ENCODE measurements at regions not wholly inside any gene's neighbourhood (a gene's known extent, or its start where the extent isn't known, plus 50 kb on each side); places are given as distances from the start of the nearest gene placed in this dataset.

DNA sequence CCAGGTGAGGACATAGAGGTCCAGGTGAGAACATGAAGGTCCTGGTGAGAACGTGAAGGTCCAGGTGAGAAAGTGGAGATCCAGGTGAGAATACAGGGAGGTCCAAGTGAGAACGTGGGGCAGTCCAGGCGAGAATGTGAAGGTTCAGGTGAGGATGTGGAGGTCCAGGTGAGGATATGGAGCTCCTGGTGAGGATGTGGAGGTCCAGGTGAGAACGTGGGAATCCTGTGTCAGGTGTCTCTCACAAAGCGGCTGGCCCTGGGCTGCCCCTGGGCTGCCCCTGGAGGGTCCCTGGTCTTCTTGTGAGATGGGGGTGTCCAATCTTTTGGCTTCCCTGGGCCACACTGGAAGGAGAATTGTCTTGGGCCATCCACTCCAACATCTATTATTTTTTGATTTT lies 133.4 kb downstream of the MRPL36 start:
- DNase-seq (ENCODE audit: low spot score in 2 of 2) (no peak), ATAC-seq (no peak)
- Mint-ChIP-seq H3K27ac (no peak overlapping the region), H3K36me3 (peaks cover 0 to 13% of the 10 kb centered on the region in 2 donors), H3K9me3 (no peaks in the 10 kb centered on the region)

DNA sequence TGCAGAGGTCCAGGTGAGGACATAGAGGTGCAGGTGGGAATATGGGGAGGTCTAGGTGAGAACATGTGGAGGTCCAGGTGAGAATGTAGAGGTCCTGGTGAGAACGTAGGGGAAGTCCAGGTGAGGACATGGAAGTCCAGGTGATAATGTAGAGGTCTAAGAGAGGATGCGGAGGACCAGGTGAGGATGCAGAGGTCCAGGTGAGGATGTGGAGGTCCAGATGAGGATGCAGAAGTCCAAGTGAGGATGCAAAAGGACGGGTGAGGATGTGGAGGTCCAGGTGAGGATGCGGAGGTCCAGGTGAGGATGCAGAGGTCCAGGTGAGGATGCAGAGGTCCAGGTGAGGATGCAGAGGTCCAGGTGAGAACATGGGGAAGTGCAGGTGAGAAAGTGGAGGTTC lies 133.8 kb downstream of the MRPL36 start:
- H3K27ac Mint-ChIP-seq = no peak overlapping the region
- H3K36me3 Mint-ChIP-seq = peaks cover 0 to 13% of the 10 kb centered on the region in 2 donors
- H3K9me3 Mint-ChIP-seq = no peaks in the 10 kb centered on the region
- ATAC-seq = no peak
- no peak for DNase-seq (ENCODE audit: low spot score in 2 of 2)

DNA sequence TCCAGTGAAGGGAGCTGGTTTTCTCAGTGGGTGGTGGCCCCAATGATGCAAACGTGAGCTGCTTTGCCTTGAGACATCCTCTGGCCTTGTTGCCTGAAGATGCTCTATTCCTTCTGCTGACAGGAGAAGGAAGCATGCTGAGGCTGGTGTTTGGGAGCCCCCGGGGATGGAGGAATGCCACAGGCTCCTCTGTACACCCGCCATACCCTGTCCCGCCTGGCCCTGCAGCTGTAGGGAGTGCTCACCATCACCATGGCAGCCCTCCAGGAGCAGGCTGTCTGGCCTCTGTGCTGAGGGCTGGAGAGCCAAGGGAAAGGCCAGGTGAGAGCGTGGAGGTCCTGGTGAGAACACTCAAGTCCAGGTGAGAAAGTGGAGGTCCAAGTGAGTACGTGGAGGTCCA lies 134.4 kb downstream of the MRPL36 start:
- Mint-ChIP-seq H3K27ac (no peak overlapping the region), H3K36me3 (peaks cover 0 to 13% of the 10 kb centered on the region in 2 donors), H3K9me3 (no peaks in the 10 kb centered on the region)
- ATAC-seq (no peak), DNase-seq (ENCODE audit: low spot score in 2 of 2) (no peak)

DNA sequence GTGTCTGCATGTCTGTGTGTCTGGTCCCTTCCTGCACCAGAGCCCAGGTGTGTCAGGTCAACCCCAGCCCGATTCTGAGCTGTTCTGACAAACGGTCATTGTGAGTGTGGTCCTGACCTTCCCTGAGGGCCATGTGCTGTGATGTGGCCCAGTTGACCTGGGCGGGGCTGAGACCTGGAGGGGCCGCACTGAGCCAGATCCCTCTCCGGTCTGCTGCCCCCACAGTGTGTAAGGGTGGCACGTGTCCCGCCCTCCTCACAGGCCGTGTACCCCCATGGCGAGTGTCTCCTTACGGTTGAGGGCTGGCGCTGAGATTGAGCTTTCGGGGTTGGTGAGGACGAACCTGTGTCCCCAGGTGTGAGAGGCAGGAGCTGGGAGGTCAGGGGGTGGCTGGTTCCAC lies 136.5 kb downstream of the MRPL36 start:
- ATAC-seq (no peak), DNase-seq (ENCODE audit: low spot score in 2 of 2) (no peak)
- H3K36me3 Mint-ChIP-seq = peaks cover 0 to 13% of the 10 kb centered on the region in 2 donors
- no peak overlapping the region for H3K27ac Mint-ChIP-seq
- H3K9me3 Mint-ChIP-seq = no peaks in the 10 kb centered on the region

DNA sequence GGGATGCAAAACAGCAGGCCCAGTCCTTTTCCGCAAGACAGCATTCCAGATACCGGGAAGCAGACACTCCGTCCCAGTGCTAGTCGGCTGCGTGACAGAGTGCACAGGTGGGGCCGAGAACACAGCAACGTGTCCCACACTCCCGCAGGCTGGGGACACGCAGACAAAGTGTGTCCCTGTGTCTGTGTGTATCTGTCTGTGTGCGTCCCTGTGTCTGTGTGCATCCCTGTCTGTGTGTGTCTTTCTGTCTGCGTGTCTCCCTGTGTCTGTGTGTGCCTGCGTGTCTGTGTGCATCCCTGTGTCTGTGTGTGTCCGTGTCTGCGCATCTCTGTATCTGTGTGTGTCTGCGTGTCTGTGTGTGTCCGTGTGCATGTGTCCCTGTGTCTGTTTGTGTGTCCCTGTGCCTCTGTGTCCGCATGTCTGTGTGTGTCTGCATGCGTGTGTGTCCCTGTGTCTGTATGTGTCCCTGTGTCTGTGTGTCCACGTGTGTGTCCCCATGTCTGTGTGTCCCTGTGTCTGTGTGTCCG lies 137.0 kb downstream of the MRPL36 start:
- Mint-ChIP-seq H3K36me3 (peaks cover 0 to 13% of the 10 kb centered on the region in 2 donors), H3K27ac (no peak overlapping the region), H3K9me3 (no peaks in the 10 kb centered on the region)
- ATAC-seq (no peak), DNase-seq (ENCODE audit: low spot score in 2 of 2) (no peak)

DNA sequence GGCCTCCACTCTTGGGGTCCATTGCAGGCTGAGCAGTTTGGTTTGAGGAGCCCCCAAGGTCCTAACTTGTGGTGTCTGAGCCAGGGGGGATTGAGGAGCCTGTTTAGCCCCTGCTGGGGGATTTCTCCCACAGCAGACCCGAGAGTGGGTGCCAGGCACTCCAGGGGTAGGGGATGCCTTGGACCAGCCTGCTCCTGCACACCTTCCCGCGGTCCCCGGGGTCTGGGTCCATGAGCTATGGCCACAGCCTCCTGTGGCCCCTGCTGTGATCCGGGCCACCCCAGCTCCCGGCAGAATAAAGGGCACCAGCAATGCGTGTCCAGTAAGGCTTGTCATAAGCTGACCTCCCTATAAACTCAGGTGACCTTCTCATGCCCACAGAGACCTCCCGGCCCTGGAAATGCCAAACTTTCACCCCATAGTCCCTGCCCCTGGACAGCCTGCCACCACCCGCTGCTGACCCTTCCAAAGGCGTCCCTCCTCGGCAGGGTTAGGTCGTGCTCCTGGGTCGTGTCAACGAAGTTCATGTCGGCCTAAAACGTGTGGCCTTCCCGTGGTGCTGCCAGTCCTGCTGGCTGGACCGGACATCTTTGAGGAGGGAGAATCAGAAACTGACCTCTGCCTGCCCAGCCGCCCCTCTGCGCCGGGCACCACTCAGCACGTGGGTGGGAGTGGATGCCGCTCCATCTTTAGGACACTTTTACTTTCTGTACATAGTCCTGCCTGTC lies 137.6 kb downstream of the MRPL36 start:
- peaks cover 0 to 13% of the 10 kb centered on the region in 2 donors for H3K36me3 Mint-ChIP-seq
- H3K27ac Mint-ChIP-seq = no peak overlapping the region
- DNase-seq (ENCODE audit: low spot score in 2 of 2) (no peak), ATAC-seq (no peak)
- no peaks in the 10 kb centered on the region for H3K9me3 Mint-ChIP-seq

DNA sequence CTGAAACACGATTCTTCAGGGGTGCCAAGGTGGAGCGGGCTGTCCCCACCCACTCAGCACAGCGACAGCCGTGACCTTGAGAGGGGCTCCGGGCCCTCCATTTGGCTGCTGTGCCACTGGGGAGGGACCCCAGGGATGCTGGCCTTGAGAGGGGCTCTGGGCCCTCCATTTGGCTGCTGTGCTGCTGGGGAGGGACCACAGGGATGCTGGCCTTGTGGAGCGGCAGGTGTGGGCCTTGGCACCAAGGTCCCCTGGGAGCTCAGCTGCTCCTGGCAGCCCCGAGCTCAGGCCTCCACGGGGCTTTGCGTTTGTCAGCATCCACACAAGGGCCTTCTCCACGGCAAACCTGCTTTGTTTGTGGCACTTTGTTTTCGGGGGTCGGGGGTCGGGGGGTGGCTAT lies 137.6 kb upstream of the LPCAT1 start:
- Mint-ChIP-seq H3K9me3 (no peaks in the 10 kb centered on the region), H3K27ac (no peak overlapping the region), H3K36me3 (peaks cover 0 to 12% of the 10 kb centered on the region in 2 donors)
- DNase-seq (ENCODE audit: low spot score in 2 of 2) = no peak
- no peak for ATAC-seq

DNA sequence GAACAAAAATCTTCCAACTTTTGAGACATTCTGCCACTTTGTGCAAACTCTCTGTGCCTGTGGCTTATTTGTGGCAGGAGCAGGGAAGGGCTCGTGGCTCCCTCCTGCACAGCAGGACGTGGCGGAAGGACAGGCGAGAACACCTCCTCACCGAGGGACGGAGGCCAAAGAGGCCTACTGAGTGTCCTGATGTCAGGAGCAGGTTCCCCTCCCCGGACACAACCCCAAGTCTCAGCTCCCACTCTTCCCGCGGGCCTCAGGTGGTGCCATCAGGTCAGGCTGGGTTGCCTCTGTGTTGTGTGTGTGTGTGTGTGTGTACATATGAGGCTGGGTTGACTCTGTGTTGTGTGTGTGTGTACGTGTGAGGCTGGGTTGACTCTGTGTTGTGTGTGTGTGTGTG lies 136.8 kb upstream of the LPCAT1 start:
- Mint-ChIP-seq H3K27ac (no peak overlapping the region), H3K9me3 (no peaks in the 10 kb centered on the region), H3K36me3 (peaks cover 0 to 4% of the 10 kb centered on the region in 2 donors)
- DNase-seq (ENCODE audit: low spot score in 2 of 2) (no peak), ATAC-seq (no peak)

DNA sequence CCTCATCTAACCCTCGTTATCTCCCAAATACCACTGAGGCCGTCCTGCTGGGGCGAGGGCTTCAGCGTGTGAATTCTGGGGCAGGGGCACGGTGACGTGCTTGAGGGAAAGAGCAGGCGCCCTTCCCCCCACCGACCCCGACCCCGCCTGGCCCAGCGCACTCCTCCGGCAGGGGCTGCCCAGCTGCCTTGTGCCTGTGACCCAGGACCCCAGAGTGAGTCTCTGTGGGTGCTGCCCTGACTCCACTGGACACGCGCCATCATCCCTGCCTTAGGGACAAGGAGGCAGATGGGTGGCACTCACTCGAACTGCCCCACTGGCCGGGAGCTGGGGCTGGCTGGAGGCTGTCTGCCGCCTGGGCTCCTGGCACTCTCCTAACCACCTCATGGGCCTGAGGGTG lies 136.2 kb upstream of the LPCAT1 start:
- H3K27ac Mint-ChIP-seq = no peak overlapping the region
- DNase-seq (ENCODE audit: low spot score in 2 of 2) = no peak
- H3K9me3 Mint-ChIP-seq = no peaks in the 10 kb centered on the region
- ATAC-seq = no peak
- H3K36me3 Mint-ChIP-seq = no peaks in the 10 kb centered on the region

DNA sequence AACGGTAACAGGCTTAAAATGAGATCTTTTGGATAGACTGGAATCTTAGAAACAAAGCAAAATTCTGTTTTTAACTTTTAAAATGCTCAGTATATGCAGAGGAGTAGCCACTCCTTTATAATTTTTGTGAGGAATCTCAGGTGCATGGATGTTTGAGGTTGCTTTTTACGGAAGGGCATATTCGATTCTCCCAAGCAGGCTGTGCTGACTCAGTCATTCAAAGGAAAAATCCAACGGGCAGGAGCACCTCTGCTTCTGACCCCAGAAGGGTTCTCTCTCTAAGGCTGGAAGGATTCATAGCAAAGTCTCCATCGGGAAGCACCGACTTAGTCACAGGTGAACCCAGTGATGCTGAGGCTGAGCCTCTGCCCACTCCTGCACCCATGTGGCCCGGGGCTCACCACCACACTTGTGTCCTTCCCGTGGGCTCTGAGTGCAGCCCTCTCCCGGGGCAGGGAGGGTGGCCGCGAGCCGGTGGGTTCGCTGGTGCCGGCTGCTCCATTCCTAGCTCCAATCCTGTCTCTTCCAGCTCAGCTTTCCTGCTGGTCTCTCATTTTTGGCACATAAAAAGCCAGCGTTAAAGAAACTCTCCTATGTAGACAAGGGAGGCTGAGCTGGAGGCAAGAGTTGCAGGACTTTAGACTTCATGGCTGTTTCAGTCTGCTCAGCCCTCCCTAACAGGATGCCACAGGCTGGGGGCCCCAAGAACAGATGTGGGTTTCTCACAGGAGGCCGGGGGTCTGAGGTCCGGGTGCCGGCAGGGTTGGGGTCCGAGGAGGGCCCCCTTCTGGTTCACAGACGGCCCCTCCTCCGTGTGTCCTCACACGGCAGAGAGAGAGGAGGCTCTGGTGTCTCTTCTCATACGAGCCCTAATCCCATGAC lies 135.6 kb upstream of the LPCAT1 start:
- DNase-seq (ENCODE audit: low spot score in 2 of 2) (no peak), ATAC-seq (no peak)
- H3K9me3 Mint-ChIP-seq = no peaks in the 10 kb centered on the region
- H3K27ac Mint-ChIP-seq = no peak overlapping the region
- no peaks in the 10 kb centered on the region for H3K36me3 Mint-ChIP-seq

DNA sequence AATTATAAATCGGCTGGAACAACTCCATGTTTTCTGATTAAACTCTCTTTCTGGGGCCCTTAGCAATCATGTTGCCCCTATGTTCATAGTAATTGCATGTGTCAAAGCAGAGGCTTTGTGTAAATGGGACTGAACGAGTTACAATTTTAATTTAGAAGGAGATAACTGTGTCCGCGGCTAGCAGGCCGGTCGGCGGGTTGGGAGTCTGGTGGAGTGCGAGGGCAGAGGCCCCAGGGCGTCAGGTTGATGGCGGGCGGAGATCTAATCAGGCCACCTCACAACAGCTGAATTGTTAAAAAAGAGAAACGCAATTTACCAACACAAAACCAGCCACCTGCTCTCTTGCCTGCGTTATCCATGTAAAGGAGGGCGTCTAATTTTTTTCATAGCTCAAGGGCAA lies 134.9 kb upstream of the LPCAT1 start:
- H3K36me3 Mint-ChIP-seq = no peaks in the 10 kb centered on the region
- no peak overlapping the region for H3K27ac Mint-ChIP-seq
- H3K9me3 Mint-ChIP-seq = no peaks in the 10 kb centered on the region
- no peak for DNase-seq (ENCODE audit: low spot score in 2 of 2)
- ATAC-seq = no peak

DNA sequence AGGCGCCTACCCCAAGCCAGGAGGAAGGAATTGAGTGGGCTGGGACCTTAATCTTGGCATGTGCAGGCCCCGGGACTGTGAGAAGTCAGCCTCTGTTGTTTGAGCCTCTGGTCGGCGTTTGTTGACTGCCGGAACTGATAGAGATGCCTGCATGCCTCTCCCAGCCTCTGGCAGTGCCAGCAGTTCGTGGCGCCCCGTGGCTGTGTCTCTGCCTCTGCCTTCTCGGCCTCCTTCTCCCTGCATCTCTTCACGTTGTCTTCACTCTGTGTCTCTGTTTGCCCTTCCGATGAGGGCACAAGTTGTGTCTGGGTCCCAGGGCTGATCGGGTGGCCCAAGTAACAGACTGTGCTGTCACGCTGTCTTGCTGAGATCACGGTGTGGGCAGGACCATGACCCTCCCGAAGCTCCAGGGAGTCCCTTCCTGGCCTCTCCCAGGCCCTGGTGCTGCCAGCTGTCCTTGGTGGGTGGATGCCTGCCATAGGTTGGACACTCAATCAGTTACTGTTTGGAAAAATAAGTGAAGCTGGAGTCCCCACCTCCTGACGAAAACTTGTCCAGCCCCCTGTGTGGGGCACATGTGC lies 133.5 kb upstream of the LPCAT1 start:
- ATAC-seq = no peak
- no peak for DNase-seq (ENCODE audit: low spot score in 2 of 2)
- Mint-ChIP-seq H3K9me3 (no peaks in the 10 kb centered on the region), H3K36me3 (no peaks in the 10 kb centered on the region), H3K27ac (no peak overlapping the region)

DNA sequence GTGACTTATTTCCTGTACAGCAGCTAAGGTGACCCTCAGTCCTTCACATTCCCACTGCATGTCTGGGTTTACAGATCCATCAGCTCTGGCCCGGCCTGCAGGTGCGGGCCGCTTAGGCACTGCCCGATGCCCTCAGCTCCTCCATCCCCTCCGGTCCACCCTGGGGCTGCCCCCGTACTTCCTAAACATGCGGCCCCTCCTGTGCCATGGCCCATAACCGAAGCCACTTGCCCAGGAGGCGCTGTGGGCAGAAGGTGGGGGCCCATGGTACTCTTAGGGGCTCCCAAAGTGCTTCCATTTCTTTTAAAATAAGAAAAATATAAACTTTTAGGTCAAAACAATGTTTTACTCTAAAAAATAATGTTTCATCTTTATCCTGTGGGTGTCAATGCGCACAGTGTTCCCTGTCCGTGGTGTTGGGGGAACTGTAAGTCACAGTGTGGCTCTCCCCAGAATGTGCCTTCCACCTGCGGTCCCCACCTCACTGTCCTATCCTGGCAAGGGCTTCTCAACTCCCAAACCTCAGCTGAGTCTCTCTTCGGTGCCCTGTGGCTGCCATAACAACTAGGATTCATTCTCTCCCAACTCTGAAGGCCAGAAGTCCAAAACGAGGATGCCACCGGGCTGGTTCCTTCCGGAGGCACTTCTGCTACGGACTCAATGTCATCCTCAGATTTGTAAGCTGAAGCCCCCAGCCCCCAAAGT lies 132.7 kb upstream of the LPCAT1 start:
- Mint-ChIP-seq H3K9me3 (no peaks in the 10 kb centered on the region), H3K27ac (no peak overlapping the region), H3K36me3 (no peaks in the 10 kb centered on the region)
- ATAC-seq (no peak), DNase-seq (ENCODE audit: low spot score in 2 of 2) (no peak)

DNA sequence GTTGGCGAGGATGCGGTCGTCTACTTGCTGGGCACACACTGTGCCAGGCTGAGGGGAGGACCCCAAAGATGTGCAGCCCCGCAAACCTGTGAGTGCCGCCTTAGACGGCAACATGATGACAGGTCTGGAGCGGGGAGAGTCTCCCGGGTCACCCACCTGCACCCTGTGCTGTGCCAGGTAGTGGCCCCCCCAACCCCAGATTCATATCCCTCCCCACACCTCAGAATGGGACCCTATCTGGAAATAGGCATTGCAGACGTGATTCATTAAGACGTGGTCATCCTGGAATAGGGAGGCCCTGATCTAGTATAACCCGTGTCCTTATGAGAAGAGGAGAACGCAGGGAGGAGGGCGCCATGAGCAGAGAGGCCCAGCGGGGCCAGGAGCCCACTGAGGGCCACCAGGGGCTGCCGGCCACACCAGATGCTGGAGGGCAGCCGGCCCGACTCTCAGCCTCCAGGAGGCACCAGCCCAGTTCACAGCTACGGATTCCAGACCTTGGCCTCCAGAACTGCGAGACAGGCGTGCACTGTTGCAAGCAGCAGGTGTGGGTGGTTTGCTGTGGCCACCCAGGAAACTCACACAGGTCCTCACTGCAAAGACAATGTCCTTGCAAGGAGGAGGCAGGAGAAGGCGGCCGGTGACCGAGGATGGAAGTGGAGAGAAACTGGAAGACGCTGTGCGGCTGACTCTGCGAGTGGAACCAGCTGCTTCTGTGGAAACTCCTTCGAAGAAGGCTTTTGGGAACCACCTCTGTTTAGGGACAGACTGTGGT lies 131.9 kb upstream of the LPCAT1 start:
- no peak for ATAC-seq
- no peak for DNase-seq (ENCODE audit: low spot score in 2 of 2)
- H3K27ac Mint-ChIP-seq = no peak overlapping the region
- no peaks in the 10 kb centered on the region for H3K36me3 Mint-ChIP-seq
- H3K9me3 Mint-ChIP-seq = no peaks in the 10 kb centered on the region

DNA sequence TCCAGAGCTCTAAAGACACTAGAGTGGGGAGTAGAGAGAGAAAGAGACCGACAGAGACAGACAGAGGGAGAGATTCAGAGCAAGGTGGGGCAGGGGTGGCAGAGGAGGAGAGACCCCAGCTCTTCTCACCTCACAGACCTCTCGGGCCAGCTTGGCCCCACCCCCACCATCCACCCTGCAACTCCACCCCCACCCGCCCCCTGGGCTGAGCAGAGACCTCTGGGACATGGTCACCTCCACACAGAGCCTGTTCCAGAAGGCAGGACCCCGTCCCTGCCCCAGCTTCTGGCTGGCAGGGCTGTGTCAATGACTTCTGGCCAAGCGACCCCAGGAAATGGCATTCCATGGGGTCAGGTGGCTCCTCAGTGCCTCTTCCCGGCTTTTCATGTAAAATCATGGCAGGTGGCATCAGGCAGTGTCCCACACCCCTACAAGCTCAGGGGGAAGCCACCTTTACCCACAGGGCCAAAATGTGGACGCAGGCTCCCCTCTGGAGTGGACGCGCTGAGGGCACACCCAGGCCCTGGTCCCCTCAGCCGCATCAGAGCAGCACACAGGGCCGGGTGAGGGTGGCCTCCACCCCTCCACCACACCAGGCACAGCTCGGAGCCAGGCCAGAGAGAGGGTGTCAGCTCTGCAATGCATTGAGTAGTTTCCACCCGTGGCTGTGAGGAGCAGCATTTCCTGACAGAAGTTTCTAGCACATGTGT lies 131.2 kb upstream of the LPCAT1 start:
- DNase-seq (ENCODE audit: low spot score in 2 of 2) (peak in 1 of 2 donors; percentile 45), ATAC-seq (no peak)
- no peaks in the 10 kb centered on the region for H3K36me3 Mint-ChIP-seq
- H3K9me3 Mint-ChIP-seq = no peaks in the 10 kb centered on the region
- no peak overlapping the region for H3K27ac Mint-ChIP-seq

Measured in activated naive CD4-positive, alpha-beta T cell treated with anti-CD3 and anti-CD28 coated beads, Interleukin-2, amount 50 U/mL, for 72 hours (primary cell).